ENCODE measurements at regions not wholly inside any gene's neighbourhood (a gene's known extent, or its start where the extent isn't known, plus 50 kb on each side); places are given as distances from the start of the nearest gene placed in this dataset.

DNA sequence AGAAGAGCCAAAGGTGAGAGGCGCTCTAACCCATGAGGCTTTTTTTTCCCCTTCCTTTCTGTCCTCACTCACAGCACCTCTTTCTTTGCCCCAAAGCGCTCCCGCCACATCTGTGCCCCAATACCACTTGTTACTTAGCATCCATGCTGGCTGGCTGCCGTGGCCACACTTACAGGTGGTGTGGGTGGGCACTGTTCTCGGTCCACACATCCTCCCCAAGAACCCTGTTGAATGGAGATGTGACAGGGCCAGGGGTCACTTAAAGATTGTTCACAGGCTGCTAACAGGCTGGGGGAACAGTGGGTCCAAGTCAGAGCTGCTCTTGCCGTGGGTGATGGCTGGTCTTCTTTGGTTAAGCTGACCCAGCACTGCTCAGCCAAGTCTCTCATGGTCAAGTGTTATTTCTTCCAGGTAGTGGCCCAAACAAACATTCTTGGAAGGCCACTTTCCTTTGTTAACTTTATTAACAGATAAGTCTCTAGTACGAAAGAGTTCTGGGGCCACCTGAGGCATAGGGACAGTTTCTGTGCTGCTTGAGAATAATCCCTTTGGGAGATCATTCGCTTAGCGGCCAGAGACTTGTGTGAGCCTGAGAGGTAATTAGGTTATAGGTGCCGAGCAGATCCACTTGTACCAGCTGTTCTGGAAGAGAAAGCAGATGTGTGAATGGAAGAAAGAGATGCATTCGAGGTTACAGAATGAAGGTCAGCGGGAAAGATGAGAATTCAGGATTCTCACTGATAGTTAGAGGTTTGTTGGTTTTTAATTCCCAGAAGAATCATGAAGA is 62.6 kb upstream of the IRF2BP2 start:
- no peak for TF ChIP-seq POLR2A (IDR thresholded peaks at IDR 0.05; ENCODE audit: low read depth, low read length)
- no peak for TF ChIP-seq POLR2AphosphoS5 (IDR thresholded peaks at IDR 0.05; ENCODE audit: low read depth, low read length)
